Peyer's patch (tissue), 4 donors: ENCODE measurements at regions not wholly inside any gene's neighbourhood (a gene's known extent, or its start where the extent isn't known, plus 50 kb on each side); places are given as distances from the start of the nearest gene placed in this dataset.

Experiments used
- POLR2A ChIP-seq, 2 donors: fragments of 450-650 bp; IDR thresholded peaks; one replicate each; pipeline ENCODE4 v1.5.1; 2017; ENCODE audit warnings: antibody characterized with exemption in 2 of 2, mild to moderate bottlenecking in 2 of 2, moderate library complexity in 2 of 2
- TF ChIP-seq, protein P1 (sequence below), 6 experiments: fragments of 450-650 bp in 4 of 6; fragments of 200-600 bp in 2 of 6; sonication (generic) in 1 of 6; IDR thresholded peaks; one replicate each; pipeline ENCODE4 v1.5.1; 2017 to 2019; ENCODE audit warnings: antibody characterized with exemption in 6 of 6, mild to moderate bottlenecking in 3 of 6, moderate library complexity in 1 of 6

DNA sequence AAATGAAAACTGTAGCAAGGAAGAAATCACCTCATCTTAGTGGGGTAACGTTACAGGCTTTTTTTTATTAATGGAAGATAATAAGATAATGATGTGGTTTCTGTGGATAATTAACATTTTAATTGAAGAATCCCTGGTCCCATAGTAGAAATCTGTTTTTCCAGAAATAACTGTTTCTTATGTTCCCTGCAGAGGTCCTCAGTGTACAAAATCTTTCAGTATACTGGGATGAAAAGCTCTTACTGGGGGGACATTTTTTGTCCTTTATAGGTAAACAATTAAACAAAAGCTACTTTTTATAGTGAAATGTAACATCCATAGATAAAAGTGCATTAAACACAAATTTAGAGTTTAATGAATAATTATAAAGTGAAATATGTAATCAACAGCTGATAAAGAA lies 312.2 kb downstream of the ATXN7L3B start:
- TF ChIP-seq, protein P1, sequence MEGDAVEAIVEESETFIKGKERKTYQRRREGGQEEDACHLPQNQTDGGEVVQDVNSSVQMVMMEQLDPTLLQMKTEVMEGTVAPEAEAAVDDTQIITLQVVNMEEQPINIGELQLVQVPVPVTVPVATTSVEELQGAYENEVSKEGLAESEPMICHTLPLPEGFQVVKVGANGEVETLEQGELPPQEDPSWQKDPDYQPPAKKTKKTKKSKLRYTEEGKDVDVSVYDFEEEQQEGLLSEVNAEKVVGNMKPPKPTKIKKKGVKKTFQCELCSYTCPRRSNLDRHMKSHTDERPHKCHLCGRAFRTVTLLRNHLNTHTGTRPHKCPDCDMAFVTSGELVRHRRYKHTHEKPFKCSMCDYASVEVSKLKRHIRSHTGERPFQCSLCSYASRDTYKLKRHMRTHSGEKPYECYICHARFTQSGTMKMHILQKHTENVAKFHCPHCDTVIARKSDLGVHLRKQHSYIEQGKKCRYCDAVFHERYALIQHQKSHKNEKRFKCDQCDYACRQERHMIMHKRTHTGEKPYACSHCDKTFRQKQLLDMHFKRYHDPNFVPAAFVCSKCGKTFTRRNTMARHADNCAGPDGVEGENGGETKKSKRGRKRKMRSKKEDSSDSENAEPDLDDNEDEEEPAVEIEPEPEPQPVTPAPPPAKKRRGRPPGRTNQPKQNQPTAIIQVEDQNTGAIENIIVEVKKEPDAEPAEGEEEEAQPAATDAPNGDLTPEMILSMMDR (IDR thresholded peaks at IDR 0.05): no peak
- no peak for TF ChIP-seq POLR2A (IDR thresholded peaks at IDR 0.05)
